ENCODE measurements at regions not wholly inside any gene's neighbourhood (a gene's known extent, or its start where the extent isn't known, plus 50 kb on each side); places are given as distances from the start of the nearest gene placed in this dataset.

DNA sequence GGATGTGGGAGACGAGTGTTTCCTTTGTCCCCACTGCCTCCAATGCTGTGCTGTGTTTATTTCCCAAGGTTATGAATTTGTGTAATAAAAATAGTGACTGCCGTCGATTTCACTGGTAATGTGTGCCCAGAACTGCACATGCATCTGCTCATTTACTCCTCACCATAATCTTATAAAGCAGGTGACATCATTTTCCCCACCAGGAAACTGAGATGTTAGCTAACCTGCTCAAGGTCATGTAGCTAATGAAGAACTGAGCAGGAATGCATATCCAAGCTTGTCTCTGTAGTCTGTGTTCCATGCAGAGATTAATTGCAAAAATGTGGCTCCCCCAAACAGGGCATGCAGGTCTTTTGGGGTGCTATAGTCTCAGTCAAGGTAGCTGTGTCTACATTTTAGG is 224.4 kb downstream of the TENT4A start:
- no peak for TF ChIP-seq YY1 (IDR thresholded peaks at IDR 0.05; ENCODE audit: insufficient read depth, insufficient read length)
- no peak for TF ChIP-seq SUZ12 (IDR thresholded peaks at IDR 0.05; ENCODE audit: extremely low read depth, insufficient read depth, insufficient read length)
- no peak for TF ChIP-seq ZNF274 (IDR thresholded peaks at IDR 0.05; ENCODE audit: low read depth, low read length)
